ENCODE measurements at regions not wholly inside any gene's neighbourhood (a gene's known extent, or its start where the extent isn't known, plus 50 kb on each side); places are given as distances from the start of the nearest gene placed in this dataset.

- no peak for TF ChIP-seq CTCF (IDR thresholded peaks at IDR 0.05)
- no peak for TF ChIP-seq POLR2A (IDR thresholded peaks at IDR 0.05)
These were observed 224.0 kb upstream of the RGMA start for GRCh38 chr15:93312891-93313486.
